GM21447 (cell line): ENCODE measurements at regions not wholly inside any gene's neighbourhood (a gene's known extent, or its start where the extent isn't known, plus 50 kb on each side); places are given as distances from the start of the nearest gene placed in this dataset.

ENCODE experiments used
- ATAC-seq: cut with Tn5 transposase; IDR thresholded peaks from one replicate; pipeline ENCODE4 v1.9.1; 2021; ENCODE audit not compliant: unreplicated experiment

DNA sequence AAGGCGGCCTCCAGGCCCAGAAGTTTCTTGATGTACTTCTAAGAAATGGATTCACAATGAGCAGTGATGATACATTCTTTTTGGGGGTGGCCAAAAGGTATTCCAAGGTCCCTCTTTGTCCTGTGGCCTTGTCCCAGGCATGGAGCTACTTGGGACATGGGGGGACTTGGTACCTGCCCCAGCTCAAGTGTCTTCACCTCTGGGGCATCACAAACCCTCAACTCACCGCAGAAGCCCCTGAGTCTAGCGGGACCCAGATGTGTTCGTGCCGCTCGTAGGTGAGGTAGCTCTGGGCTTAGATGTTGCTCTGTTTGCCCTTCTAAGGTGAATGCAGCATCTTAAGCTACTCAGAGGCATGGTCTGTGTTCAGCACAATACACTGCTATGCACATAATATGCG is 338.0 kb upstream of the IRX4 start:
- ATAC-seq: no peak

DNA sequence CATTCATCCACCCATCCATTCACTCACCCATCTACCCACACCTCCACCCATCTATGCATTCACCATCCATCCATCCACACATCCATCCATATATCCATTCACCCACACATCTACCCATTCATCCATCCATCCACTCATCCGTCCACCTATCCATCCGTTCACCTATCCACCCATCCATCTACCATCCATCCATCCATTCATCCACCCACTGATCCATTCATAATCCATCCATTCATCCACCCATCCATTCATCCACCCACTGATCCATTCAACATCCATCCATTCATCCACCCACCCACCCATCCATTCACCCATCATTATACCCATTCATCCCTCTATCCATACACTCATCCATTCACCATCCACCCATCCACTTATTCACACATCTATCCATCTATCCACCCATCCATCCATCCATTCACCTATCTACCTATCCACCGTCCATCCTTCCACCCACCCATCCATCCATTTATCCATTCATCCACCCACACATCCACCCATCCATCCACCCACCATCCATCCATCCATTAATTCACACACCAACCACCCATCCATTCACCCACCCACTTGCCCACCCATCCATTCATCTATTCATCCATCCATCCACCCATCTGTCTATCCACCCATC is 336.5 kb upstream of the IRX4 start:
- no peak for ATAC-seq

DNA sequence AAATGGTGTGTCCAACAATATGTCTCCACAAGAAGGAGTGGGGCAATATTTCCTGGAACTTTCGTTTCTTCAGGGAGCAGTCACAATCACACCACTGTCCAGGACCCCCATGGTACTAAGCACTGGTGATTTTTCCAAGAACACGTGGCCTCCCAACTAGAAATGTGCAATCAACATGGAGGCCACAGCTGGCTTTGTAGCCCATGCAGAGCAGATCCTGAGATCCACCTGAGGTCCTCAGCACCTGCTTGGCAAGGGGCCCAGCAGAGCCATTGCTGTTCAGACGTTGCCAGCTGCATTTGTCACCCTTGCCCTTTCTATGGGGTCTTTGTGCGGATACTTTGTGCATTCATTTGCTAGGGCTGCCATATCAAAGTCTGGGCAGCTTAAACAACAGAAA is 334.5 kb upstream of the IRX4 start:
- no peak for ATAC-seq

DNA sequence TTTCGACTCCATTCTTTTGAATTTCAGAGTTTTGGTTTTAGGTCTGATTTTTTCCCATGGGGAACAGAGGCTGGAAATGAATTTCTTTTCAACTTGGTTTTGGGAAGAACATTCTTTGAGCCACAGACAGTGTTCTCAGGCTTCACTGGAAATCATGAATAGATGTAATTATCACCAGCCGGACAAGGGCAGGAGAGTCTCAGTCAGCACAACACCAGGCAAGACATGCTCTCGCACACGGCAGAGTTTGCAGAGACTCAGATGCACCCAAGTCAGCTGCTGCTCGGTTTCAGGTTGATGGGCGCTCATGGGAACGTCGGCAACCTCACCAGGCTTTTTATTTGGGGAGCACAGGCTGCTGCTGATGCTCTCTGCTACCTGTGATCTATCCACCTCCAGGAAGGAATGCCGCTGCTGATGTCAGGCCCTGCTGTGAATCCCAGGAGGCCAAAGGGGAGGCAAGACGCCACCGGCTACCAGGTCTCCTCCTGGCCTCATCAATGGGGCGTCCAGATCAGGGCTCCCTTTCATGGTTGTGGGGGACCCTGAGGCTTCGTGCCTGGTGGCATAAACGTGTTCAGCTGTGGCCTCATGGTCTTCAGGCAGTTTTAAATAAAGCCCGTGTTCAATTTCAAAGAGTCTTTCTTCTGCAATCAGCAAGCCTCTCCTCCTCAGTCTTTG is 332.3 kb upstream of the IRX4 start:
- ATAC-seq: no peak

DNA sequence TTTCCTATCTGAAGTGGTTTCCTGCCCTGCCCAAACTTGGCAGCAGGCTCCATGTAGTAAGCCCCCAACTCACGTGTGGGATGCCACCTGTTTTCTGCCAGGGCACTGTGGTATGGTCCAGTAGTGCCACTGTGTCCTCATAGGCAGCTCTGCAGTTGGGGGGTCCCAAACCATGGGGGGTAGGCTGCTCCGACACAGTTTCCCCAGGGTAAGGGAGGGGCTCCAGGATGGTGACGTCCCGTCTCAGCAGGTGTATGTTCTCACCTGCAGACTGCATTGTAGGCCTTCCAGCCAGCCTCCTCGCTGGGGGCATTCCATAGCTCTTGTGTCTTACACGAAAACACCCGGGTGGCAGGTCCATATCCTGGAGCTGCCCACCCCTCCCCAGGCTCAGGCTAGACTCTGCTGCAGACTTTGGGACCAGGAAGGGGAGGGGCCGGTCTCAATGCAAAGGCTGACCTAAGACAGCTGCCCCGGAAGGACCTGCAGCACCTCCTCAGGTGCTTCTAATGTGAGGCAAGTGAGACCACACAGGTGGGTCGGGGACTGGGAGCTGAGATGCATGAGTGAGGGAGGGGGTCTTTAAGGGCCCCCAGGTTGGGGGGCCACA is 330.5 kb upstream of the IRX4 start:
- no peak for ATAC-seq

- ATAC-seq: no peak
These were observed 329.8 kb upstream of the IRX4 start for GRCh38 chr5:2212481-2212880.

DNA sequence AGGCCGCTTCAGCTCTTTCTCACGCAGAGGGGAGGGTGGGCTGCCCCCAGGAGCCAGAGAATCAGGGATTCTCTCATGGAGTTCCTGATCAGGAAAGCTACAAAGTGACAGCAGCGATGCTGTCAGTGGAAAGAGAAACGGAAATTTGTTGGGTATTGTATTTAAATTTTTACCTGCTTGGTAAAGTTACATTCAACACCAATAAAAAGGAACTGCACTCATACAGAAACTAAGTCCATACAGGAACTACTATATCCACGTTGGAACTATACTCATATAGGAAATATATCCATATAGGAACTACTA is 325.5 kb upstream of the IRX4 start:
- no peak for ATAC-seq

GRCh38 chr5:2207416-2208238 is 324.9 kb upstream of the IRX4 start:
- no peak for ATAC-seq

DNA sequence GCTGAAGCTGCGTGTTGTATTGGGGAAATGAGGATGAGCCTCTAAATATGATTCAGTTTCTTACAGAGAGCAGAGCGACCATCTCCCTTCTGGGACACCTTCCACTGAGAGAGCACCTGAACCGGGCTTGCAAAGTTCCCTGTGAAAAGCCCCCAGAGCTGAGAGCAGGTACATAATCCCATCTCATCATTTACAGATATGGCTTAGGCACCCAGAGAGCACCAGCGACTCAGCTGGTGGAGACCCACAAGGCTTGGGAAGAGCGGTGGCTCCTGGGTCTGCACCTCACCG is 324.3 kb upstream of the IRX4 start:
- ATAC-seq: no peak

DNA sequence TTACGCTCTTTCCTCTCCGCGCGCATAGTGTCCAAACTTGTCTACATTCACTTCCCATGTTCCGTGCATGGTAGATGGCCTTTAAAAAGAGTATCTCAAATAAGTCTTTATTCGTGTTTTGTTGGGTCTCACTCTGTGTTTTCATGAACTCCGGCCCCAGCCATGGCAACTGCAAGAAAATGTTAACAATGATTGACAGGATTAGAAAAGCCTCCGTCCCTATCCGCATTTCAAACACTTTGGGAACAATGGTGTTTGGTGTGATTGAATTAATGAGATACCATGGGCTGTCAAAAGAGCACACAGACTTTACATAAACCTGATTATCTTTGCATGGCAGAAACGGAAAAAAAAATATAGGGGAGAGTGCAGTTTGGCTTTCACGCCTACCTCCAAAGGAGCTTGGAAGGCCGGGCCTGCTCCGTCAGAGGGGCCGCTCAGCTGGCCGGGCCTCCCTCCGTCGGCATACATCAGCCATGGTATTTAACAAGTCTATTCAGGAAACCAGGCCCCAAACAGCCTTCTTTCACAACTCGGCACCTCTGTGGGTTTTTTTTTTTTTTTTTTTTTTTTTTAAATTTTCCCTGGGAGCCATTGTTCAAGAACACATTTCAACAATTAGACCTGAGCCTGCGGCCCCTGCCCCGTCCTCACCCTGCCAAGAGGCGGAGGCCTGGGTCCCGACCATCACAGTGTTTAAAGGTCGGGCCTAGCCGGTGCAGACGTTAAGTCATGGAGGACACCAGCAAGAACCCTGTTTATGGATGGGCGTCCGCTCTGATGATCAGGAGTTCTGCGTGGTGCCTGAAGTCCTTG is 323.8 kb upstream of the IRX4 start:
- ATAC-seq: no peak

GRCh38 chr5:2205596-2206226 is 323.0 kb upstream of the IRX4 start:
- no peak for ATAC-seq

GRCh38 chr5:2205185-2205585 is 322.5 kb upstream of the IRX4 start:
- ATAC-seq: no peak

DNA sequence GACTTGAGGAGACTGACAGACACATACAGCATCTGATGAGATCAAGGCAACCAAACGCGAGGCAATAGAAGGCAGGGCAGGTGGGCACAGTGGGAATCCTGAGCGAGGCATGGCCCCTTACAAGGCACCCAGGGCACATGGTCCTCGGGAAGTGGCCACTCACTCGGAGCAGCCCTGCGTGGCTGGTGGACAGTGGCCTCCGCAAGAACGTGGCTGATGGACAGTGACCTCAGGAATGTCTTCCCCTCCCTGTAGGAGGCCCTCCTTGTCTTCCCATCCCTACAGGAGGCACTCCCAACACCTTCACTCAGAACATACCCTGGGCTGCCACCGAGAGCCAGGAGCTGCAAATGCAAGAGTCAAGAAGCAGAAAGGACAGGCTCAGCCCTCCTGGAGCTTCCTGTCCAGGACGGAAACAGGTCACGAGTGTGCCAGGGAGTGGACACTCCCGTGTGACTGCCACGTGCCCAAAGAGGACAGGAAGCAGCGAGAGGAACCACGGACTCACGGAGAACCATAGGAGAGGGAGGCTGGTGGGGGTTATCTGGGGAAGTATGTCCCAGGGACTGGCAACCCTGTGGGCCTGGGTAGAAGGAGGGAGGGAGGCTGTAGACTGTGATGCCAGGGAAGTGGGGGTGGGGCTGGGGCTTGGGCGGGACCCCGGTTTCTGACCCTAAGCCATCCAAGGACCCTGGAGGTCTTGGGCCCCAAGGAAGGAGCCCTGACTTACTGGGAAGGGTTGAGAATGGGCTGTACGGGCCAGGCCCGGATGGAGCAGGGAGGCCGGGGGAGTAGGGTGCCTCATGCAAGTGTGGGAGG is 321.9 kb upstream of the IRX4 start:
- no peak for ATAC-seq

GRCh38 chr5:2203774-2204173 is 321.0 kb upstream of the IRX4 start:
- ATAC-seq: no peak

DNA sequence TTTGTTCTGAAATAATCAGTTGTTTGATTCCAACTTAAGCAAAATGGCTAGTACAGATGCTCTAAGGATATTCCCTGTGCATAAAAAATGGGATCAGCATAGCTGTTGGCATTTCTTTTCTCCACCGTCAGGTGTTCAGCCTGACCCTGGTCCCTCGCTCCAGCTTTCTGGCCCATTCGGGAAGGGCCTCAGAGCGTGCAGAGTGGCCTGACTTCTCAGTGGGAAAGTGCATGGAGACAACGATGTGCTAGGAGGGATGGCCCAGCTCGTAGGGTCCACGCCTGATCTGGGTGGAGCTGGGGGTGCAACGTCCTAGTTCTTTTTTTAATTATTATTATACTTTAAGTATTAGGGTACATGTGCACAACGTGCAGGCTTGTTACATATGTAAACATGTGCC is 319.1 kb upstream of the IRX4 start:
- ATAC-seq: no peak

DNA sequence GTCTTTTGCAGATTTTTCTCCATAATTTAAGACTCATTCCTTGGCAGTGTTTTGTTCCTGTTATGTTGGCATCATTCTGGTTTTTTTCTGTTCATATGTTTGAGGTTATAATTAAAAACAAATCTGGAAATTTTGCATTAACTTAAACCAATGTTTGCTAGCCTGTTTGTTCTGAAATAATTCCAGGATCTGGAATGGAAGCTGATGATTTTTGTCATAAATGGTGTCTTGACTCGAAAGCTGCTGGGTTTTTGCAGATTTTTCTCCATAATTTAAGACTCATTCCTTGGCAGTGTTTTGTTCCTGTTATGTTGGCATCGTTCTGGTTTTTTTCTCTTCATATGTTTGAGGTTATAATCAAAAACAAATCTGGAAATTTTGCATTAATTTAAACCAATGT is 318.7 kb upstream of the IRX4 start:
- no peak for ATAC-seq

- no peak for ATAC-seq
These were observed 318.3 kb upstream of the IRX4 start for GRCh38 chr5:2201011-2201410.

DNA sequence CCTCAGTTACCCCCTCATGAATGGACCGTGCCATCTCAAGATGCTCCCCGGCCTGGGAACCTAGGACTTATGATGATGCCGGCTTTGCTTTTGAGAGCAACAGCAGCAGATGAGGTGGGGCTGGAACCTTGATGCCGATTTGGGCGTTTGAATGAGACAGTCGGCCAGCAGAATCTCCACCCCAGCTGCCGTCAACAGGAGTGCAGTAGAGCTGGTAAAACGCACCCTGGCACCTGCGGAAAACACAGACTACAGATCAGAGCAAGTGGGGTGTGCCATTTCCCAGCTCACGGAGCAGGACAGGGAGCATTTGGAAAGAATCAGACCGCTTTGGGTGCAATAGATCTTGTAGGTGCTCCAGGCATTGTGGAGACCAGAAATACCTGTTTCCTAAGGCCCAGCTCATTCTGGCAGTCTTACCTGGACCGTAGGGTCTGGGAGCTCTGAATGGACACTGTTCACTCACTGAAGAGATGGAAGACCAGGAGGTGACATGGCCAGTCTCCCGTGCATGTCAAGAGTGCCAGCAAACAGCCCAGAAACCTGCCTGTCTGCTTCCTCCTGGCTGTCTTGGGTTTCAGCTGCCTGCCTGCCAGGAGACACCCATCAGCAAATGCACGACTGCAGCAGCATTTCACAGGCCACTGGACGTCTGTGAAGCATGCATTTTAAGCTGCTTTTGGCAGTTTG is 317.7 kb upstream of the IRX4 start:
- no peak for ATAC-seq

GRCh38 chr5:2199697-2200096 is 317.0 kb upstream of the IRX4 start:
- ATAC-seq: no peak
